GM18505 (cell line): ENCODE measurements at regions not wholly inside any gene's neighbourhood (a gene's known extent, or its start where the extent isn't known, plus 50 kb on each side); places are given as distances from the start of the nearest gene placed in this dataset.
"Not testable (repeated sequence)": the region's sequence is repeated elsewhere in the genome, so short reads cannot be mapped to it uniquely, and the experiment has no call there.

Source experiments
- ATAC-seq: cut with Tn5 transposase; IDR thresholded peaks from one replicate; pipeline ENCODE4 v1.9.1; 2021; ENCODE audit not compliant: unreplicated experiment
- POLR2A ChIP-seq: IDR thresholded peaks from 4 replicates; pipeline ENCODE4 v1.6.1; 2011; ENCODE audit warnings: borderline replicate concordance; ENCODE audit not compliant: insufficient read depth, insufficient read length; ENCODE audit errors: extremely low read depth

GRCh38 chr9:115543511-115543910, 425.6 kb upstream of the TNC start:
- ATAC-seq: no peak
- no peak for TF ChIP-seq POLR2A

- no peak for TF ChIP-seq POLR2A
- no peak for ATAC-seq
Measured at GRCh38 chr9:115548609-115549260, 430.8 kb upstream of the TNC start.

- no peak for ATAC-seq
- no peak for TF ChIP-seq POLR2A
Measured at GRCh38 chr9:115551396-115551795, 433.4 kb upstream of the TNC start.

- no peak for TF ChIP-seq POLR2A
- ATAC-seq: no peak
Measured at GRCh38 chr9:115553060-115553773, 435.3 kb upstream of the TNC start.

GRCh38 chr9:115556432-115556831, 438.5 kb upstream of the TNC start:
- no peak for TF ChIP-seq POLR2A
- no peak for ATAC-seq

- TF ChIP-seq POLR2A: no peak
- no peak for ATAC-seq
Measured at GRCh38 chr9:115575147-115575546, 457.2 kb upstream of the TNC start.

GRCh38 chr9:115585458-115585857, 467.5 kb upstream of the TNC start:
- not testable (repeated sequence) for ATAC-seq

- no peak for ATAC-seq
- no peak for TF ChIP-seq POLR2A
Measured at GRCh38 chr9:115587310-115587709, 469.4 kb upstream of the TNC start.

GRCh38 chr9:115590011-115590410, 472.1 kb upstream of the TNC start:
- ATAC-seq: no peak
- TF ChIP-seq POLR2A: no peak

GRCh38 chr9:115591584-115591984, 473.6 kb upstream of the TNC start:
- ATAC-seq: no peak

GRCh38 chr9:115593587-115594091, 475.7 kb upstream of the TNC start:
- ATAC-seq: no peak
- TF ChIP-seq POLR2A: no peak

More at GRCh38 chr9:115591584-115591984, 473.6 kb upstream of the TNC start:
- no peak for TF ChIP-seq POLR2A

GRCh38 chr9:115594557-115594956, 476.6 kb upstream of the TNC start:
- ATAC-seq: no peak
- no peak for TF ChIP-seq POLR2A

- ATAC-seq: no peak
- TF ChIP-seq POLR2A: no peak
Measured at GRCh38 chr9:115596021-115596745, 478.2 kb upstream of the TNC start.

- ATAC-seq: no peak
- no peak for TF ChIP-seq POLR2A
Measured at GRCh38 chr9:115596746-115597080, 478.8 kb upstream of the TNC start.

- ATAC-seq: no peak
- no peak for TF ChIP-seq POLR2A
Measured at GRCh38 chr9:115597330-115597895, 479.5 kb upstream of the TNC start.
